Activated CD4-positive, alpha-beta memory T cell treated with anti-CD3 and anti-CD28 coated beads, Interleukin-2, amount 10 ng/mL, durations not matched to agents 7 days and 5 days (primary cell): ENCODE measurements at regions not wholly inside any gene's neighbourhood (a gene's known extent, or its start where the extent isn't known, plus 50 kb on each side); places are given as distances from the start of the nearest gene placed in this dataset.
"Not testable (repeated sequence)": the region's sequence is repeated elsewhere in the genome, so short reads cannot be mapped to it uniquely, and the experiment has no call there.

Experiments used
- CTCF ChIA-PET: fragments of 350-600 bp; sonication (Branson Sonifier 250); formaldehyde crosslinking; loops from one replicate; lab custom pipeline; 2021; ENCODE audit warnings: antibody characterized with exemption, inconsistent platforms; lab: Charles Lee
- POLR2A ChIA-PET: fragments of 350-600 bp; sonication (Branson Sonifier 250); formaldehyde crosslinking; loops from one replicate; lab custom pipeline; 2021; ENCODE audit warnings: antibody characterized with exemption; lab: Charles Lee
- DNase-seq: peaks from one replicate; pipeline ENCODE4 v3.0.0-alpha.2; 2020
- H3K27ac Mint-ChIP-seq: one replicate; pipeline ENCODE4 v1.8.0; 2021; ENCODE audit warnings: mild to moderate bottlenecking, mixed read lengths
- H3K27me3 Mint-ChIP-seq: one replicate; pipeline ENCODE4 v1.8.0; 2021; ENCODE audit warnings: mixed read lengths
- H3K36me3 Mint-ChIP-seq: one replicate; pipeline ENCODE4 v1.8.0; 2021; ENCODE audit warnings: low read depth, mixed read lengths
- H3K4me1 Mint-ChIP-seq: one replicate; pipeline ENCODE4 v1.8.0; 2021; ENCODE audit warnings: mixed read lengths
- H3K4me3 Mint-ChIP-seq: one replicate; pipeline ENCODE4 v1.8.0; 2021; ENCODE audit warnings: mild to moderate bottlenecking, mixed read lengths
- H3K9me3 Mint-ChIP-seq: one replicate; pipeline ENCODE4 v1.8.0; 2021; ENCODE audit warnings: mixed read lengths

DNA sequence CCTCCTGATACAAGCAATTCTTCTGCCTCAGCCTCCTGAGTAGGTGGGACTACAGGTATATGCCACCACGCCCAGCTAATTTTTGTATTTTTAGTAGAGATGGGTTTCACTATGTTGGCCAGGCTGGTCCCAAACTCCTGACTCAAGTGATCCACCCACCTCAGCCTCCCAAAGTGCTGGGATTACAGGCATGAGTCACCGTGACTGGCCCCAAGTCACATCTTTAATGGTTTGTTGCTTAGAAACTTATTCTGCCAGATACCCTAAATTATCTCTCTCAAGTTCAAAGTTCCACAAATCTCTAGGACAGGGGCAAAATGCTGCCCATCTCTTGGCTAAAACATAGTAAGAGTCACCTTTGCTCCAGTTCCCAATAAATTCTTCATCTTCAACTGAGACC is 444.1 kb upstream of the HSF2 start:
- H3K36me3 Mint-ChIP-seq, DNase-seq, H3K4me1 Mint-ChIP-seq, H3K9me3 Mint-ChIP-seq, H3K27me3 Mint-ChIP-seq, H3K4me3 Mint-ChIP-seq, H3K27ac Mint-ChIP-seq, CTCF ChIA-PET, POLR2A ChIA-PET: not testable (repeated sequence)

DNA sequence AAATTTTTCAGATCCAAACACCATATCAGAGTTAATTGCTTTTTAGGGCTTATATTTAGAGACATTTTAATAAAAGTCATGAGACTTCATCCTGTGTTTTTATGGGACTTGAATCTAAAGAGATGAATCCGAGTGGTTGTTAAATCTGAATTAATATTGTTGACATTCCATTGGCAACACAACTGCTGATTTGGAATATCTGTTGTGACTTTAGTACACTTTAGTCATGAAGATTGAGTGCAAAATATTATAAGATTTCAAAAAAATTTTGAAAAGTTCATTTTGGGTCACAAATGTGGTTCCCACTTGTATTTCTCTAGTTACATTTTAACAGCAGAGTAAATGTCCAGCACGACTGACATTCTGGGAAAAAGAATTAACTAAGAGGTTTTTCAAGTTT is 442.7 kb upstream of the HSF2 start:
- no peak for DNase-seq
- H3K27ac Mint-ChIP-seq = no peak overlapping the region
- CTCF ChIA-PET = no interaction called here
- POLR2A ChIA-PET = no interaction called here
- H3K4me3 Mint-ChIP-seq = no peak overlapping the region
- no peaks in the 10 kb centered on the region for H3K27me3 Mint-ChIP-seq
- H3K4me1 Mint-ChIP-seq = peaks cover 5% of the 10 kb centered on the region
- H3K36me3 Mint-ChIP-seq = no peaks in the 10 kb centered on the region
- peaks cover 2% of the 10 kb centered on the region for H3K9me3 Mint-ChIP-seq

DNA sequence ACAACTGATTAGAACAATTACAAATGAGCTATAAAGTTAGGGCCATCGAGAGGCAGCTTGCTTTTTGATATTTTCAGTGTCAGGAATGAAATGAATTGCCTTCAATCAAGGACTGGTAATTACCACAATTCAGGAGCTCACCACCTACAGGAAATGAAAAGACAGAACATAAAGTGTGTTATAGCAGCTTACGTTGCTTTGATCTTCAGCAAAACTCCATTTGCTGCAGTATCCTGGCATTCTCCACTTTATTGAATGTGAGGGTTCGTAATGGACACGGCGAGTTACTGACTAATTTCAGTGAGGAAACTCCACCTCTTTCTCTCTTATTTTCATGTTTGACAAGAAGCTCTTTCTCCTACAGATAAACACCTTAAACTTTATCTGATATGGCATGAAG is 440.0 kb upstream of the HSF2 start:
- Mint-ChIP-seq H3K4me1 (peaks cover 5% of the 10 kb centered on the region), H3K9me3 (no peaks in the 10 kb centered on the region), H3K27me3 (no peaks in the 10 kb centered on the region), H3K27ac (no peak overlapping the region), H3K4me3 (no peak overlapping the region), H3K36me3 (no peaks in the 10 kb centered on the region)
- POLR2A ChIA-PET = interaction anchor here (1.1 kb wide), 1 partner anchor 10 kb away, joined by 4 read pairs; no protein-coding TSS in a partner anchor
- CTCF ChIA-PET = no interaction called here
- no peak for DNase-seq

DNA sequence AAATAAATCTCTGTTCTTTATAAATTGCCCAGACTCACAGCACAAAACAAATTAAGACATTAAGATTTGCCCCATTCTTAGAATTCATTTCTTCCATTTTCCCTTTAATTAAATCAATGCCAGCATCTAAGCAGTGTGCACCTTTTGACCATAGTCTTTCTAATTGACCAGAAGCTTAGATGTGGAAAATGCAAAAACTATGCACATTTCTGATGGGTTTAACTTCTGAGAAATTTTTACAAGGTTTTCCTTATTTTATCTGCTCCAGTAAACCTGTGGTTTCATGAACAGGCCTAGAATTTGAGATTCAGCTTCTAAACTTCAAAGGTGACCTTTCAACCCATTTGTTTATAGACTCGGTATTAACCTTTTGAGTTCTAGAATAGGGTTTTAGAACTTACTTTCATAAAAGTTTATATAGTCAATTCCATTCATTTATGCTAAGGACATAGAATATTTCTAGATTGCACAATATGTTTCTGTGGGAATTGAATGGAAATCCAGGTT is 437.8 kb upstream of the HSF2 start:
- POLR2A ChIA-PET = no interaction called here
- CTCF ChIA-PET = no interaction called here
- Mint-ChIP-seq H3K27me3 (no peaks in the 10 kb centered on the region), H3K9me3 (no peaks in the 10 kb centered on the region), H3K36me3 (no peaks in the 10 kb centered on the region), H3K4me3 (no peak overlapping the region), H3K27ac (no peak overlapping the region), H3K4me1 (peaks cover 5% of the 10 kb centered on the region)
- no peak for DNase-seq

DNA sequence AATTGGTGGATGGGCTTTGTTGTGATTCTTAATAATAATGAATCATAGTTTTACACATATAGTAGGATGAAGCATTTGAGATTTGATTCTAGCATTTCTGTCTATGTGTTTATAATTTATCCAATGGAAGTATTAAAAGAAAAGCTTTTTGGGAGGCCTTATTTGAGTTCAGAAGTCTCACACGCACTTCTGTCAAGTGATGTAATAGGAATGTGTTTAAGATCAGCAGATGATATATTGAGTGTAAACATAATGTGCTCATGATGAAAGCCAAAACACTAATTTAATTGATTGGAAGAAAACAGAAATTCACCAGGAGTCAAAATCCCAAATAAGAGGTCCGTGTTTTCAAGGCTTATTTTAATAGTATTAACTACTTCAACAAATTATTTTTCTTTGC is 435.6 kb upstream of the HSF2 start:
- H3K4me3 Mint-ChIP-seq = no peak overlapping the region
- H3K4me1 Mint-ChIP-seq = peaks cover 5% of the 10 kb centered on the region
- ChIA-PET POLR2A (no interaction called here), CTCF (no interaction called here)
- H3K27me3 Mint-ChIP-seq = no peaks in the 10 kb centered on the region
- no peak overlapping the region for H3K27ac Mint-ChIP-seq
- H3K36me3 Mint-ChIP-seq = no peaks in the 10 kb centered on the region
- DNase-seq = no peak
- no peaks in the 10 kb centered on the region for H3K9me3 Mint-ChIP-seq

DNA sequence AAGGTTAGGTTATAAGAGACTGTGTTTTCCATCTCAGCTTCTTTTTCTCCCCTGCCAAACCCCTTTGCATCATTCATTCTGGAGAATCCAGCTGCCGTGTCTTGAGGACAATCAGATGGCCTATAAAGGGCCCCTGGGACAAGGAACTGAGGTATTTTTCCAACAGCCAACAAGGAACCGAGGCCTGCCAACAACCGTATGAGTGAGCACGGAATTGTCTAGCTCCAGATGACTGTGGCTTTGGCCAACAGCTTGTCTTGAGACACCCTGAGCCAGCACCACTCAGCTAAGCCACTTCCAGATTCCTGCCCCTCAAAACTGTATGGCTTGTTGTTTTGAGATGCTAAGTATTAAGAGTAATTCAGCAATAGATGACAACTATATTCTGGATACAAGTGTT is 433.7 kb upstream of the HSF2 start:
- Mint-ChIP-seq H3K36me3 (no peaks in the 10 kb centered on the region), H3K4me3 (no peak overlapping the region), H3K27ac (no peak overlapping the region), H3K27me3 (no peaks in the 10 kb centered on the region), H3K4me1 (no peaks in the 10 kb centered on the region), H3K9me3 (no peaks in the 10 kb centered on the region)
- POLR2A ChIA-PET = no interaction called here
- CTCF ChIA-PET = no interaction called here
- no peak for DNase-seq

GRCh38 chr6:121967631-121968030 is 431.8 kb upstream of the HSF2 start:
- Mint-ChIP-seq H3K27me3 (no peaks in the 10 kb centered on the region), H3K4me3 (no peak overlapping the region), H3K9me3 (no peaks in the 10 kb centered on the region), H3K27ac (no peak overlapping the region), H3K36me3 (no peaks in the 10 kb centered on the region), H3K4me1 (no peaks in the 10 kb centered on the region)
- no peak for DNase-seq
- POLR2A ChIA-PET = no interaction called here
- CTCF ChIA-PET = no interaction called here

GRCh38 chr6:121971931-121972335 is 427.5 kb upstream of the HSF2 start:
- Mint-ChIP-seq H3K27ac (no peak overlapping the region), H3K9me3 (peaks cover 3% of the 10 kb centered on the region), H3K36me3 (no peaks in the 10 kb centered on the region), H3K4me1 (no peaks in the 10 kb centered on the region), H3K27me3 (no peaks in the 10 kb centered on the region), H3K4me3 (no peak overlapping the region)
- DNase-seq = no peak
- ChIA-PET POLR2A (no interaction called here), CTCF (no interaction called here)

GRCh38 chr6:121984956-121985355 is 414.5 kb upstream of the HSF2 start:
- no peak for DNase-seq
- ChIA-PET CTCF (no interaction called here), POLR2A (no interaction called here)
- Mint-ChIP-seq H3K4me3 (no peak overlapping the region), H3K27me3 (no peaks in the 10 kb centered on the region), H3K36me3 (no peaks in the 10 kb centered on the region), H3K9me3 (peaks cover 3% of the 10 kb centered on the region), H3K4me1 (no peaks in the 10 kb centered on the region), H3K27ac (no peak overlapping the region)

DNA sequence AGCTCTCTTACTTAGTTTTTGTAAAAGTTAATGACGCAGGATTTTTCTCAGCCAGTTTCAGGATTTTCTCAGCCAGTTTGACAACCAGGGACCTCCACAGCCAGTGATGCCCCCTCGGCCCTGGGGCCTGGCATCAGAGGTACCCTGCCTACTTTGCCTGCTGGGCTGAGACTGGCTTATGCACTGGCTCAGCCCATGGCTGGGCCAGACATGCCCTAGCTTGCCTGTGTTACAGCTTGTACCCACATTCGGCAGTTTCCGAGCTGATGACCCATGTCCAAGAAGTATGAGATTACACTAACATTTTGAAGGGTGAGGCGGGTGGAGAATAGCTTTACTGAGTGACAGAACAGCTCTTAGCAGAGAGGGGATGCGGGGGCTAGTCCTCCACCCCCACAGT is 406.1 kb upstream of the HSF2 start:
- no peaks in the 10 kb centered on the region for H3K4me1 Mint-ChIP-seq
- no peak for DNase-seq
- no peaks in the 10 kb centered on the region for H3K27me3 Mint-ChIP-seq
- POLR2A ChIA-PET = no interaction called here
- no peak overlapping the region for H3K27ac Mint-ChIP-seq
- CTCF ChIA-PET = no interaction called here
- H3K9me3 Mint-ChIP-seq = peaks cover 3% of the 10 kb centered on the region
- no peaks in the 10 kb centered on the region for H3K36me3 Mint-ChIP-seq
- H3K4me3 Mint-ChIP-seq = no peak overlapping the region

DNA sequence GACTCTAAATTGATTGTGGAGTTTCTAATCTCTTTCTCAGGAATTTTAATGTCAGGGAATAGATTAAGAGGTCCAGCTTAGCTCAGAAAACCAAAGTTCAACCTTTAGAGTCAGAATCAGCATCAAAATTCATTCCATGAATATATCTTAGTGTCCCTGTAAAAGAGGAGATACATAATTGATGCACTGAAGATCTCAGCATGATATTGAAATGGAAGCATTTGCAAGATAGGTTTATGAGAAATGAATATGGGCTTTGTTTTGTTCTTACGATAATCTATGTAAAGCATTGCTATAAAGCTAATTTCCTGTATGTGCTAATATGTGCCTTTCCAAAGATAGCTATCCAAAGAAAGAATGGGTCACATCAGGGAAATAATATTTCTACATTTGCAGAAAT is 404.5 kb upstream of the HSF2 start:
- Mint-ChIP-seq H3K9me3 (peaks cover 4% of the 10 kb centered on the region), H3K27me3 (no peaks in the 10 kb centered on the region), H3K4me1 (no peaks in the 10 kb centered on the region), H3K27ac (no peak overlapping the region), H3K4me3 (no peak overlapping the region), H3K36me3 (no peaks in the 10 kb centered on the region)
- no peak for DNase-seq
- ChIA-PET POLR2A (no interaction called here), CTCF (no interaction called here)

- ChIA-PET CTCF (no interaction called here), POLR2A (no interaction called here)
- Mint-ChIP-seq H3K9me3 (peaks cover 4% of the 10 kb centered on the region), H3K27me3 (no peaks in the 10 kb centered on the region), H3K4me3 (no peak overlapping the region), H3K36me3 (no peaks in the 10 kb centered on the region), H3K4me1 (no peaks in the 10 kb centered on the region), H3K27ac (no peak overlapping the region)
- DNase-seq = no peak
Observed at GRCh38 chr6:121998631-121999030, 400.8 kb upstream of the HSF2 start.

DNA sequence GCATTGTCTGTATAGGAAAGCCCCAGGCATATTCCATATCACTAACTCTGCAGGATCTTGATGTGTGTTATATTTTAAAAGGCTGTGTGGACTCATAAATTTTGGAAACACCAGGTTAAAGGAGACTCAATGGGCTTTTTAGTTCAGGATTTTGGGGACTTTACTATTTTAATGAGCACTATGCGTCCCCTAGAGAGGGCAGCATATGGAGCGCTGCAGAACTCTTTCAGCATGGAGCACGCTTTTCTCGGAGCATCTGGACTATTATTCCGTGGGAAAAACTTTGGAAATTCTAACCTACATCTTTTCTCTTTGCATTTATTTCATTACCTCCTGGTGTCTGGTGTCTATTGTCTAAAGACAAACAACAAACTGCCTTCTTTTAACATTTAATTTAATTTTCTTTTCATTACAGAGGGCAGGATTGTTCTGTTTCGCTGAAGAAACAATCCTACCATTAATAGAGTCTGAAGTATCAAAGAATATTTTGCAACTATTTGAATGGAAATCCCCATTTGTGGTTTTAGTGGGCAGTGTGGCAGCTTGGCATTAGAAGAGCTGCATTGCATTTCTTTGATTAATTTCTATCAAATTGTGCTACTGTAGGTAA is 399.9 kb upstream of the HSF2 start:
- peaks cover 2% of the 10 kb centered on the region for H3K9me3 Mint-ChIP-seq
- H3K27me3 Mint-ChIP-seq = no peaks in the 10 kb centered on the region
- no peak overlapping the region for H3K27ac Mint-ChIP-seq
- H3K4me1 Mint-ChIP-seq = no peaks in the 10 kb centered on the region
- ChIA-PET POLR2A (no interaction called here), CTCF (no interaction called here)
- H3K36me3 Mint-ChIP-seq = no peaks in the 10 kb centered on the region
- DNase-seq = no peak
- H3K4me3 Mint-ChIP-seq = no peak overlapping the region

- POLR2A ChIA-PET = no interaction called here
- CTCF ChIA-PET = no interaction called here
- no peak for DNase-seq
- no peak overlapping the region for H3K27ac Mint-ChIP-seq
- no peaks in the 10 kb centered on the region for H3K4me1 Mint-ChIP-seq
- no peaks in the 10 kb centered on the region for H3K36me3 Mint-ChIP-seq
- H3K27me3 Mint-ChIP-seq = no peaks in the 10 kb centered on the region
- no peak overlapping the region for H3K4me3 Mint-ChIP-seq
- H3K9me3 Mint-ChIP-seq = no peaks in the 10 kb centered on the region
Observed at GRCh38 chr6:122005661-122006060, 393.8 kb upstream of the HSF2 start.
